Hepatocyte (in vitro differentiated cells): ENCODE measurements at regions not wholly inside any gene's neighbourhood (a gene's known extent, or its start where the extent isn't known, plus 50 kb on each side); places are given as distances from the start of the nearest gene placed in this dataset.
"Not testable (repeated sequence)": the region's sequence is repeated elsewhere in the genome, so short reads cannot be mapped to it uniquely, and the experiment has no call there.

Source experiments
- CTCF ChIP-seq: fragments of 200-600 bp; sonication (generic); IDR thresholded peaks from 2 replicates; pipeline ENCODE4 v1.5.1; 2016; ENCODE audit warnings: antibody characterized with exemption, mild to moderate bottlenecking; ENCODE audit not compliant: poor library complexity
- EZH2 ChIP-seq: fragments of 200-600 bp; sonication (generic); IDR thresholded peaks from 2 replicates; pipeline ENCODE4 v1.6.1; 2016; ENCODE audit warnings: antibody characterized with exemption, mild to moderate bottlenecking, borderline replicate concordance
- EZH2phosphoT487 ChIP-seq: fragments of 200-600 bp; sonication (generic); IDR thresholded peaks from one replicate; pipeline ENCODE4 v1.6.1; 2018; ENCODE audit warnings: antibody characterized with exemption, mild to moderate bottlenecking, low read depth, moderate library complexity; ENCODE audit not compliant: unreplicated experiment, severe bottlenecking

- TF ChIP-seq CTCF, EZH2, EZH2phosphoT487: not testable (repeated sequence)
Observed at GRCh38 chr1:79702336-79702999, 695.9 kb upstream of the ADGRL4 start.
